ENCODE measurements at regions not wholly inside any gene's neighbourhood (a gene's known extent, or its start where the extent isn't known, plus 50 kb on each side); places are given as distances from the start of the nearest gene placed in this dataset.

DNA sequence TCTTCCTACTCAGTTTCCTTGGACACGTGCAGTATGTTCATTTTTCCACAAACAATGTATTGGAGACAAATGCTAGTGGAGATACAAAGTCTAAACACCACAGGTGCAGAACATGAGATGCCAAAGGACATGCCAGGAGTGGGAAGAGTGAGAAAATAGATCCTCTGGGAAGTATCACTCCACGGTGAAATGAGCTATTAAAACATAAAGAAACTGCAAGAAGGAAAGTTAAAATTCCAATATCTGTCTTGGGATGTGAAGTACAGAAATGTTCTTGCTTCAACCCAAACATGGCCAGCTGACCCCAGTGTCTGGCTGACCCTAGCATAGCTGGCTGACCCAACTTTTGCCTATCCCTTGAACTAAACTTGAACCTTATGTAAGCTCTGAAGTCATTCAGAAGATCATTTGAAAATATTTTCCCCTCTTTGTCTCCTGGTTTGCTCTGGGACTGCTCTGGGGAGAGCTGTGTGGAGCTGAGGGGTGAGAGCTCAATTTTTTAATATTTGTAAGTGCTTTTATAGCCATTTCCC, 59.5 kb downstream of the FZD1 start:
- DNase-seq (ENCODE audit: low read depth) = no peak

- DNase-seq (ENCODE audit: low read depth) = no peak
Observed at GRCh38 chr7:91324663-91325062, 60.4 kb downstream of the FZD1 start.

DNA sequence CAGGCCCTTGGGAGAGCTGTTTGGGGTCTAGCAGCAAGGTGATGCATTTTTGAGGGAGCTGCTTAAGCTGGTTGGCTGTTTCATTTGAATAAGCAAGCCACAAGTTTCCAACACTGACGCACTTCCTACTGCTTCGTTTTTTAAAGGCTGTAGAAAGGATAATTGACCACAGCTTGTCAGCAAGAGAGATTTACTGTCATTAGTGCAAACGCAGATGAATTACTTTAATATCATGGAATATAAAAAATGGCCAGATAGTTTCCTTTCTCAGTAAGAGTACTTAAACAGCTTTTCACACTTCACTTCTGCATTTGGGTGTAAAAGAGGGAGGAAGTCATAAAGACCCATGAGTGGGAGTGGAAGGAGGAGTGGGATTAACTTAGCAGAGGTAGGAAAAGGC, 61.5 kb downstream of the FZD1 start:
- no peak for DNase-seq (ENCODE audit: low read depth)

- no peak for DNase-seq (ENCODE audit: low read depth)
Observed at GRCh38 chr7:91326516-91327199, 62.4 kb downstream of the FZD1 start.

DNA sequence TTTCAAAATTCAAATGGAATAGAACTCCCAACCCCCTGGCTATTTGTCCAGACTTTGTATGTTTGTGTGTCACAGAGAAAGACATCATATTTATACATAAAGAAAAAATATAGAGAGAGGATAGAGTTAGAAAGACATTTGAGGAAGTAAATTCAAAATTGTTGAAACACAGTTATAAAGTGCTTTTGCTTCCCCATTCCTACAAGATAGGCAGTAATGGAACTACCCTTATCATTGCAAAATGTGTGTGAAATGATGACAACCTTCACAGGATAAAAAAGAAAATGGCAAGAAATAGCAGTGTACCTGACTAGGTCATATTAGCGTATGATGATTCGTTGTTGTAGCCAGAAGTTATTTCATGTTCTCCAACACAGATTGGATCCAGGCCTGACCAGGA, 63.1 kb downstream of the FZD1 start:
- DNase-seq (ENCODE audit: low read depth) = no peak

GRCh38 chr7:91329571-91329970, 65.3 kb downstream of the FZD1 start:
- DNase-seq (ENCODE audit: low read depth) = no peak

- no peak for DNase-seq (ENCODE audit: low read depth)
Observed at GRCh38 chr7:91330191-91330808, 66.1 kb downstream of the FZD1 start.

DNA sequence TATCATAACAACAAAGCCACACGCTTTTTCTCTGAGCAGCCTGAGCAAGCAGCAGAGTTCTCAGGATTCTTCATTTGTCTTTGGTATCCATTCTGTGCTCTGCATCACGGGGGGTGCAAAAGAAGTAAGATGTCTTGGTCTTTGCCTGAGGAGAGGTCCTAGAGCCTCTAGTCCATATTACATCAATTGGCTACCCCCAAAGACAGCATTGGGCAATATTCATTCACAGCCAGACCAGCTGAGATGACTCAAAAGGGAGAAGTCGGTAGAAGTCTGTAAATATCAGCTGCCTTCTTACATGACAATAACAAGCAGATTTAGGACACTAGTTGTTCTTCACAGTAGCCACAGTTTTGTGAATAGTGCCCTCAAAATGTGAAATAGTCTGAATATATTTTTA, 66.6 kb downstream of the FZD1 start:
- no peak for DNase-seq (ENCODE audit: low read depth)

DNA sequence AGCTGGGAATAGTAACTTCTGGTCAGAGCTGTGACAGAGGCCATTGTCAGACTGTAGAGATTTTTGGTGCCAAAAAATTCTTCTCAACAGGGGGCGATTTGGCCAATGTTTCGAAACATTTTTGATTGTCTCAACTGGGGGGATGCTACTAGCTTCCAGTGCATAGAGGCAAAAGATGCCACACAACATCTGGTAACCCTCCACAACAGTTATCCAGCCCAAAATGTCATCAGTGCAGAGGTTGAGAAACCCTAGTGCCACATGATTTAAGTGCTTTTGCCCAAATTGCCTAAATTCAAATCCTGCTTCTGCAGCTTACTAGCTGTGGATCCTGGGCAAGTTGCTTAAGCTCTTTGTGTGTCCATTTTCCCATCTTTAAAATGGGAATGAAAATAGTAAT, 71.9 kb downstream of the FZD1 start:
- no peak for DNase-seq (ENCODE audit: low read depth)

- no peak for DNase-seq (ENCODE audit: low read depth)
Observed at GRCh38 chr7:91338226-91339020, 74.2 kb downstream of the FZD1 start.

- DNase-seq (ENCODE audit: low read depth) = no peak
Observed at GRCh38 chr7:91342346-91342745, 78.1 kb downstream of the FZD1 start.

- no peak for DNase-seq (ENCODE audit: low read depth)
Observed at GRCh38 chr7:91343420-91343960, 79.3 kb downstream of the FZD1 start.

DNA sequence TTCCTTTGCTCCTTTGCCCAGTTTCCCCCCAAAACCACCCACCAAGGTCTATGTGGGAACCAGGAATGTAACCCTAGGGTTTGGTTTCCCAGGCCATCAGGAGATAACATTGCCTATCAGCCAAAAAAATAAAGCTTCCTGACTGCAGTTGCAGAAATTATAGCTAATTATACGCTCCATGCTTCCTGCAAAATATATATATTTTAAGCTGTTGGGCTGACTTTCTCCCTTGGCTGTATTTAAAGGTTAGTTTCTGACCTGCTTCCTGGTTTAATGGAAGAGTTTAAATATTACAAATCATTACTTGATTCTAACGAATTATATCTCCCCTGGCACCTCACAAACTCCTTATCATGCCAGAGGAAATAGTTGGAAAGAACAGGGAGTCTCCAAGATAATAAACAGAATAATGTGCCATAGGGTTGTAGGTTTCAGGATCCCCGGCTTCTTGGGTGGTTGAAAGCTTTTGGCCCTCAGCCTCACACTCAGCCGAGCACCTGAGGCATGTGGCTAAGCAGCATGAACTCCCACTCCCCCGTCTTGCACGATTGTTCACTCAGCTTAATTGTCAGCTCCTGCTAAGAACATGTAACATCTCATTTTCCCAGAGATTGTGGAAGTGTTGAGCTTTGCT, 79.9 kb downstream of the FZD1 start:
- DNase-seq (ENCODE audit: low read depth) = no peak

- peak; percentile 44 for DNase-seq (ENCODE audit: low read depth)
Observed at GRCh38 chr7:91344911-91345310, 80.7 kb downstream of the FZD1 start.

- DNase-seq (ENCODE audit: low read depth) = no peak
Observed at GRCh38 chr7:91345449-91345848, 81.2 kb downstream of the FZD1 start.

- DNase-seq (ENCODE audit: low read depth) = no peak
Observed at GRCh38 chr7:91346426-91346825, 82.2 kb downstream of the FZD1 start.

DNA sequence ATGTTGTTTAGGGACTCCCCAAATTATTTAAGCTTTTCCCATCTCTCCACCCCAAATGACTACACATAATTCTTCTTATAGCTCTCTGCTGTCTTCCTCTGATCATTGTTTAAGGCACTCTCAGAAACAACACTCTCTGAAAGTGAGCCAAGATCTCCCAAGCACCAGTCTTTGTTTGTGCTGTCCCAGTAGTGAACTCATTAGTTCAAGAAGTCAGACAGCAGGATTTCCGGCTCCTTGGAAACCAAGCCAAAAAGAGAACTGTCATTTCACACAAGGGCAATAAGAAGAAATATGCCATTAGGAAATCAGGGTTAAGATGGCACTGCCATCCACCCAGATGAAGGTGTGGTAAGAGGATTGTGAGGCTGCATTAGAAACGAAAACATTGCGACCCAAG, 83.1 kb downstream of the FZD1 start:
- DNase-seq (ENCODE audit: low read depth) = peak; percentile 27

DNA sequence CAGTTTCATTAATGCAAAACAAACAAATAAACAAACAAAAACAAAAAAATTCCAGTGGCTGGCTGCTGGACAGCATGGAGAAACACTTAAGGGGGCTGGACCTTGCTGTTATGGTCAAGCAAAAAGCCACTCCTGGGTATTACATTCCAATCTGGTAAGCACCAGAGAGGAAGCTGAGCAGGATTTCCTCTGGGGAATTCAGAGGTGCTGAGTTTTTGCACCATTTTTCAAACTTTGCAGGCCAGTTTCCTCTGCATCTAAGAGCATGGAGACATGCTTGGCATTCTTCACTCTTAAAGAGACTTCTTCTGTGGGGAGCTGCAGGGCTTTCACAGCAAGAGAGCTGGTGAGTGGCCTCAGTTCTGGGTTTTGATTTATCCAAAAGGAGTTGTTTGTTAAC, 84.5 kb downstream of the FZD1 start:
- no peak for DNase-seq (ENCODE audit: low read depth)

- DNase-seq (ENCODE audit: low read depth) = peak; percentile 47
Observed at GRCh38 chr7:91351374-91351773, 87.1 kb downstream of the FZD1 start.

- DNase-seq (ENCODE audit: low read depth) = no peak
Observed at GRCh38 chr7:91352091-91352490, 87.9 kb downstream of the FZD1 start.

- no peak for DNase-seq (ENCODE audit: low read depth)
Observed at GRCh38 chr7:91353848-91354247, 89.6 kb downstream of the FZD1 start.
